ENCODE measurements at regions not wholly inside any gene's neighbourhood (a gene's known extent, or its start where the extent isn't known, plus 50 kb on each side); places are given as distances from the start of the nearest gene placed in this dataset.

DNA sequence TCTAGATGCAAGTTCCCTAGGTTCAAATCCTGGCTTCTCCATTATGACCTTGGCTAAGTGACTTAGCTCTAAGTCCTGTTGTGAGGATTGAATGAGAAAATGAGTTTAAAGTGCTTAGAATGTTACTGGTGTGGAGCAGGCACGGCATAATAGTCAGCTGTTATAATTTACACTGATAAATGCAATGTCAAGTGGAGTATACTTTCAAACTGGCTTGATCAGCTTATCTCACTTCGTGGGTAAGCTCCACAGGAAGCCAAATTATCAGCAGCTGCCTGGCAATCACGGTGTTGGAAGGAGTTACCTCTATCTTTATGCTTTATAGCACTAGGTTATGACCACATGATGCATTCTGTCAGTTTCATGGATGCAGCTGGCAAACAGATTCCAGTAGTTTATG is 272.8 kb downstream of the OLFM4 start:
- TF ChIP-seq, protein P1, sequence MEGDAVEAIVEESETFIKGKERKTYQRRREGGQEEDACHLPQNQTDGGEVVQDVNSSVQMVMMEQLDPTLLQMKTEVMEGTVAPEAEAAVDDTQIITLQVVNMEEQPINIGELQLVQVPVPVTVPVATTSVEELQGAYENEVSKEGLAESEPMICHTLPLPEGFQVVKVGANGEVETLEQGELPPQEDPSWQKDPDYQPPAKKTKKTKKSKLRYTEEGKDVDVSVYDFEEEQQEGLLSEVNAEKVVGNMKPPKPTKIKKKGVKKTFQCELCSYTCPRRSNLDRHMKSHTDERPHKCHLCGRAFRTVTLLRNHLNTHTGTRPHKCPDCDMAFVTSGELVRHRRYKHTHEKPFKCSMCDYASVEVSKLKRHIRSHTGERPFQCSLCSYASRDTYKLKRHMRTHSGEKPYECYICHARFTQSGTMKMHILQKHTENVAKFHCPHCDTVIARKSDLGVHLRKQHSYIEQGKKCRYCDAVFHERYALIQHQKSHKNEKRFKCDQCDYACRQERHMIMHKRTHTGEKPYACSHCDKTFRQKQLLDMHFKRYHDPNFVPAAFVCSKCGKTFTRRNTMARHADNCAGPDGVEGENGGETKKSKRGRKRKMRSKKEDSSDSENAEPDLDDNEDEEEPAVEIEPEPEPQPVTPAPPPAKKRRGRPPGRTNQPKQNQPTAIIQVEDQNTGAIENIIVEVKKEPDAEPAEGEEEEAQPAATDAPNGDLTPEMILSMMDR (conservative IDR thresholded peaks at IDR 0.05 in 1 of 2, IDR thresholded peaks at IDR 0.05 in 1 of 2; ENCODE audit: extremely low read depth in 1 of 2, insufficient read depth in 1 of 2, low read depth in 1 of 2, low read length in 2 of 2): no peak
- no peak for TF ChIP-seq EZH2 (IDR thresholded peaks at IDR 0.05; ENCODE audit: borderline replicate concordance, low read length)
